Neural cell (in vitro differentiated cells): ENCODE measurements at regions not wholly inside any gene's neighbourhood (a gene's known extent, or its start where the extent isn't known, plus 50 kb on each side); places are given as distances from the start of the nearest gene placed in this dataset.
"Not testable (repeated sequence)": the region's sequence is repeated elsewhere in the genome, so short reads cannot be mapped to it uniquely, and the experiment has no call there.

ENCODE experiments used
- H2AFZ ChIP-seq: fragments of 200-600, 300-800 bp; sonication (generic), shearing (Covaris generic); 2 replicates; pipeline ENCODE4 v1.6.0; 2014; ENCODE audit warnings: low read depth, mild to moderate bottlenecking, antibody characterized with exemption, low read length, moderate library complexity
- H3F3A ChIP-seq: fragments of 200-600 bp; shearing (Covaris generic); 2 replicates; pipeline ENCODE4 v1.6.1; 2016; ENCODE audit warnings: mild to moderate bottlenecking, moderate library complexity, mixed read lengths, antibody characterized with exemption, low read length; ENCODE audit not compliant: insufficient read depth, poor library complexity, severe bottlenecking
- H3K27ac ChIP-seq: fragments of 200-600, 300-800 bp; sonication (generic), shearing (Covaris generic); 2 replicates; pipeline ENCODE4 v1.5.1; 2014; ENCODE audit warnings: mild to moderate bottlenecking, low read length, moderate library complexity
- H3K27me3 ChIP-seq: fragments of 300-800, 200-600 bp; sonication (generic), shearing (Covaris generic); 2 replicates; pipeline ENCODE4 v1.6.0; 2014; ENCODE audit warnings: mild to moderate bottlenecking, low read depth, low read length, moderate library complexity; ENCODE audit not compliant: insufficient read depth
- H3K36me3 ChIP-seq: fragments of 300-800, 200-600 bp; sonication (generic), shearing (Covaris generic); 2 replicates; pipeline ENCODE4 v1.5.1; 2014; ENCODE audit warnings: mild to moderate bottlenecking, antibody characterized with exemption, low read length, moderate library complexity; ENCODE audit not compliant: insufficient read depth
- H3K4me2 ChIP-seq: fragments of 300-800, 200-600 bp; sonication (generic), shearing (Covaris generic); 2 replicates; pipeline ENCODE4 v1.6.0; 2014; ENCODE audit warnings: mild to moderate bottlenecking, low read length
- H3K4me3 ChIP-seq: fragments of 300-800, 200-600 bp; sonication (generic), shearing (Covaris generic); 2 replicates; pipeline ENCODE4 v1.5.1; 2014; ENCODE audit warnings: mild to moderate bottlenecking, low read length, moderate library complexity
- H3K79me2 ChIP-seq: fragments of 200-600 bp; shearing (Covaris generic); replicated peaks from 2 replicates; pipeline ENCODE4 v1.6.0; 2014; ENCODE audit warnings: mild to moderate bottlenecking, low read length, moderate library complexity; ENCODE audit not compliant: insufficient read depth
- H3K9ac ChIP-seq: fragments of 300-800, 200-600 bp; sonication (generic), shearing (Covaris generic); 2 replicates; pipeline ENCODE4 v1.6.1; 2016; ENCODE audit warnings: mild to moderate bottlenecking, low read length, mixed read lengths
- H3K9me2 ChIP-seq: fragments of 200-600 bp; shearing (Covaris generic); 2 replicates; pipeline ENCODE4 v1.6.1; 2016; ENCODE audit warnings: mild to moderate bottlenecking, low read length, mixed read lengths; ENCODE audit not compliant: insufficient read depth
- H3K9me3 ChIP-seq: fragments of 200-600, 300-800 bp; sonication (generic), shearing (Covaris generic); 2 replicates; pipeline ENCODE4 v1.6.1; 2016; ENCODE audit warnings: mild to moderate bottlenecking, mixed run types, low read length, moderate library complexity, mixed read lengths
- H4K20me1 ChIP-seq: fragments of 200-600 bp; shearing (Covaris generic); 2 replicates; pipeline ENCODE4 v1.6.1; 2016; ENCODE audit warnings: mild to moderate bottlenecking, mixed run types; ENCODE audit not compliant: insufficient read depth
- CTCF ChIP-seq: fragments of 450-650 bp; IDR thresholded peaks from 2 replicates; pipeline ENCODE4 v1.5.1; 2014; ENCODE audit warnings: antibody characterized with exemption, mild to moderate bottlenecking, moderate library complexity; ENCODE audit not compliant: poor library complexity, severe bottlenecking
- EP300 ChIP-seq: fragments of 450-650 bp; conservative IDR thresholded peaks from 2 replicates; pipeline ENCODE4 v1.6.1; 2014; ENCODE audit warnings: antibody characterized with exemption, mild to moderate bottlenecking, moderate library complexity; ENCODE audit not compliant: poor library complexity, severe bottlenecking
- EZH2 ChIP-seq: fragments of 200-600, 300-800 bp; shearing (Covaris generic), sonication (generic); IDR thresholded peaks from 2 replicates; pipeline ENCODE4 v1.6.1; 2014; ENCODE audit warnings: antibody characterized with exemption, low read length, borderline replicate concordance, mild to moderate bottlenecking; ENCODE audit not compliant: insufficient read depth, poor library complexity, severe bottlenecking
- MXI1 ChIP-seq: fragments of 450-650 bp; conservative IDR thresholded peaks from 2 replicates; pipeline ENCODE4 v1.6.1; 2014; ENCODE audit warnings: antibody characterized with exemption, mild to moderate bottlenecking; ENCODE audit not compliant: poor library complexity, severe bottlenecking
- POLR2AphosphoS5 ChIP-seq: IDR thresholded peaks from 2 replicates; pipeline ENCODE4 v1.6.1; 2012
- RAD21 ChIP-seq: fragments of 450-650 bp; conservative IDR thresholded peaks from 2 replicates; pipeline ENCODE4 v1.6.1; 2014; ENCODE audit warnings: antibody characterized with exemption, mild to moderate bottlenecking, moderate library complexity
- REST ChIP-seq: IDR thresholded peaks from 2 replicates; pipeline ENCODE4 v1.6.1; 2012; ENCODE audit warnings: borderline replicate concordance
- SMC3 ChIP-seq: fragments of 450-650 bp; conservative IDR thresholded peaks from 2 replicates; pipeline ENCODE4 v1.6.1; 2014; ENCODE audit warnings: antibody characterized with exemption, mild to moderate bottlenecking, moderate library complexity; ENCODE audit not compliant: poor library complexity
- TAF1 ChIP-seq: IDR thresholded peaks from 2 replicates; pipeline ENCODE4 v1.6.1; 2012; ENCODE audit warnings: low read depth

- H3K27ac ChIP-seq, H3K9me3 ChIP-seq, H3K36me3 ChIP-seq, H3F3A ChIP-seq, H3K79me2 ChIP-seq, H4K20me1 ChIP-seq, H3K27me3 ChIP-seq, H3K9ac ChIP-seq, H2AFZ ChIP-seq, H3K4me3 ChIP-seq, H3K9me2 ChIP-seq, H3K4me2 ChIP-seq: not testable (repeated sequence)
Observed at GRCh38 chr10:61037261-61037830, 93.4 kb upstream of the RHOBTB1 start.

- H3F3A ChIP-seq, H3K9me2 ChIP-seq, H4K20me1 ChIP-seq, H3K9ac ChIP-seq, H3K4me2 ChIP-seq, H3K36me3 ChIP-seq, H2AFZ ChIP-seq, H3K4me3 ChIP-seq, H3K27ac ChIP-seq, H3K27me3 ChIP-seq, H3K9me3 ChIP-seq, H3K79me2 ChIP-seq: not testable (repeated sequence)
Observed at GRCh38 chr10:61036148-61036547, 92.2 kb upstream of the RHOBTB1 start.

- no peaks in the 10 kb centered on the region for H3K36me3 ChIP-seq
- no peak for TF ChIP-seq MXI1
- no peak for TF ChIP-seq EP300
- TF ChIP-seq EZH2 = no peak
- TF ChIP-seq SMC3 = no peak
- TF ChIP-seq TAF1 = no peak
- no peak for TF ChIP-seq REST
- TF ChIP-seq POLR2AphosphoS5 = no peak
- no peak for TF ChIP-seq RAD21
- TF ChIP-seq CTCF = no peak
- no peaks in the 10 kb centered on the region for H3K27me3 ChIP-seq
- H3K9ac ChIP-seq = no peak overlapping the region
- no peaks in the 10 kb centered on the region for H3K9me3 ChIP-seq
- no peaks in the 10 kb centered on the region for H3F3A ChIP-seq
- H3K9me2 ChIP-seq = no peaks in the 10 kb centered on the region
- no peak overlapping the region for H2AFZ ChIP-seq
- no peaks in the 10 kb centered on the region for H4K20me1 ChIP-seq
- no peak overlapping the region for H3K27ac ChIP-seq
- H3K4me3 ChIP-seq = no peak overlapping the region
- H3K4me2 ChIP-seq = no peak overlapping the region
- H3K79me2 ChIP-seq = no peaks in the 10 kb centered on the region
Observed at GRCh38 chr10:61031341-61031740, 87.4 kb upstream of the RHOBTB1 start.
